Stimulated activated CD8-positive, alpha-beta memory T cell treated with anti-CD3 and anti-CD28 coated beads, Interleukin-15, amount 100 ng/mL, for 4 hours (primary cell): ENCODE measurements at regions not wholly inside any gene's neighbourhood (a gene's known extent, or its start where the extent isn't known, plus 50 kb on each side); places are given as distances from the start of the nearest gene placed in this dataset.

ENCODE experiments used
- DNase-seq, 2 donors: peaks; one replicate each; pipeline ENCODE4 v3.0.0-alpha.2; 2020; ENCODE audit warnings: low read depth in 2 of 2

GRCh38 chr5:155200608-155201007 lies 187.1 kb downstream of the KIF4B start:
- no peak for DNase-seq

GRCh38 chr5:155211764-155212163 lies 198.2 kb downstream of the KIF4B start:
- DNase-seq, result no peak

- no peak for DNase-seq
Observed at GRCh38 chr5:155222393-155222792, 208.8 kb downstream of the KIF4B start.

- no peak for DNase-seq
Observed at GRCh38 chr5:155229135-155229534, 215.6 kb downstream of the KIF4B start.

- no peak for DNase-seq
Observed at GRCh38 chr5:155239803-155240202, 226.2 kb downstream of the KIF4B start.

GRCh38 chr5:155250596-155250995 lies 237.0 kb downstream of the KIF4B start:
- no peak for DNase-seq

- DNase-seq, result no peak
Observed at GRCh38 chr5:155252025-155252424, 238.5 kb downstream of the KIF4B start.

GRCh38 chr5:155252717-155253116 lies 239.2 kb downstream of the KIF4B start:
- DNase-seq, result no peak

GRCh38 chr5:155254399-155254798 lies 240.8 kb downstream of the KIF4B start:
- DNase-seq, result no peak

GRCh38 chr5:155258161-155258560 lies 244.6 kb downstream of the KIF4B start:
- no peak for DNase-seq

- no peak for DNase-seq
Observed at GRCh38 chr5:155259648-155260047, 246.1 kb downstream of the KIF4B start.

- DNase-seq, result no peak
Observed at GRCh38 chr5:155260798-155261197, 247.2 kb downstream of the KIF4B start.

- DNase-seq, result no peak
Observed at GRCh38 chr5:155263381-155263780, 249.8 kb downstream of the KIF4B start.

- no peak for DNase-seq
Observed at GRCh38 chr5:155264809-155265208, 251.3 kb downstream of the KIF4B start.

- DNase-seq, result no peak
Observed at GRCh38 chr5:155268770-155269425, 255.3 kb downstream of the KIF4B start.

GRCh38 chr5:155270725-155271124 lies 257.2 kb downstream of the KIF4B start:
- DNase-seq, result no peak

- no peak for DNase-seq
Observed at GRCh38 chr5:155274484-155274883, 260.9 kb downstream of the KIF4B start.

- DNase-seq, result no peak
Observed at GRCh38 chr5:155275222-155275621, 261.7 kb downstream of the KIF4B start.

GRCh38 chr5:155276231-155276630 lies 262.7 kb downstream of the KIF4B start:
- DNase-seq, result no peak

- DNase-seq, result no peak
Observed at GRCh38 chr5:155278532-155278931, 265.0 kb downstream of the KIF4B start.

- DNase-seq, result no peak
Observed at GRCh38 chr5:155282503-155283107, 269.1 kb downstream of the KIF4B start.

- DNase-seq, result no peak
Observed at GRCh38 chr5:155285706-155286105, 272.2 kb downstream of the KIF4B start.

- DNase-seq, result no peak
Observed at GRCh38 chr5:155290937-155291336, 277.4 kb downstream of the KIF4B start.
